Left lung (tissue), 4 donors: ENCODE measurements at regions not wholly inside any gene's neighbourhood (a gene's known extent, or its start where the extent isn't known, plus 50 kb on each side); places are given as distances from the start of the nearest gene placed in this dataset.
"Not testable (repeated sequence)": the region's sequence is repeated elsewhere in the genome, so short reads cannot be mapped to it uniquely, and the experiment has no call there.

Experiments
- ATAC-seq: fragments of 200-7000 bp; cut with Tn5 transposase; one replicate; pipeline ENCODE4 v1.9.1; 2020; ENCODE audit warnings: moderate library complexity
- DNase-seq, 4 donors: peaks; one replicate each; pipeline ENCODE4 v3.0.0-alpha.2; 2013 to 2020
- H3K27ac ChIP-seq, 2 donors: fragments of 200-600 bp; sonication (generic) in 1 of 2; one replicate each; pipeline versions ENCODE4 v1.5.0 to v1.8.0; 2020 to 2021
- H3K27me3 ChIP-seq, 2 donors: fragments of 200-600 bp; sonication (generic) in 1 of 2; one replicate each; pipeline versions ENCODE4 v1.5.0 to v1.8.0; 2020 to 2021
- H3K36me3 ChIP-seq, 2 donors: fragments of 200-600 bp; sonication (generic) in 1 of 2; one replicate each; pipeline versions ENCODE4 v1.5.0 to v1.8.0; 2020 to 2021
- H3K4me1 ChIP-seq, 2 donors: fragments of 200-600 bp; one replicate each; pipeline ENCODE4 v1.8.0; 2021
- H3K4me3 ChIP-seq, 2 donors: fragments of 200-600 bp; sonication (generic) in 1 of 2; one replicate each; pipeline versions ENCODE4 v1.5.0 to v1.8.0; 2020 to 2021; ENCODE audit warnings: mild to moderate bottlenecking in 1 of 2
- H3K9me3 ChIP-seq, 2 donors: fragments of 200-600 bp; sonication (generic) in 1 of 2; one replicate each; pipeline versions ENCODE4 v1.5.0 to v1.8.0; 2020 to 2021
- intact Hi-C, 2 donors: fragments of 100-400 bp; cut with DNase I; formaldehyde crosslinking; loops; one replicate each; pipeline versions ENCODE4 v1.11.2 to v1.14.2; 2022
- TF ChIP-seq, protein P1 (sequence below), 2 donors: fragments of 200-600 bp; sonication (generic) in 1 of 2; IDR thresholded peaks; one replicate each; pipeline versions ENCODE4 v1.5.0 to v1.8.0; 2021; ENCODE audit warnings: antibody characterized with exemption in 2 of 2
- donor health status: DM: no; HTN: yes; CAD: no.
- donor health status: DM: no; HTN: no; CAD: no.

DNA sequence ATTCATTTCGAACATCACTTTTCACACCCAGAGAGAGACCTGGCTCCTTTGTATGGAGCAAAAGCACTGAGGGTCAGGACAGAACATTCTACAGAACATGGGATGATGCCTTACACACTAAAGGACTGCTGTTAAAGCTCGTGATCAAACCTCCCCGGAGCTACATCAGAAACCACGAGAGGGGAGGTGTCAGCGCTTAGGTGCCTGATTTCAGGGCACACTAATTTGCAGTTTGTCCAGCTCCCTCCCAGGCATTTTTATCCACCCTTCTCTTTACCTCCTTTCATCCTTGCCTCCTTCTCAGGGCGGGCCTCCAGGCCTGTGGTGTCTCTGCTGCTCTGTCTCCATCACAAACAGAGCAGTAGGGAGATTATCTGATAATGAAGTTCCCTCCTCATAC is 127.5 kb downstream of the VPREB1 start:
- H3K27ac ChIP-seq = no peak overlapping the region
- no peaks in the 10 kb centered on the region for H3K9me3 ChIP-seq
- peaks cover 0 to 23% of the 10 kb centered on the region in 2 donors for H3K27me3 ChIP-seq
- TF ChIP-seq, protein P1, sequence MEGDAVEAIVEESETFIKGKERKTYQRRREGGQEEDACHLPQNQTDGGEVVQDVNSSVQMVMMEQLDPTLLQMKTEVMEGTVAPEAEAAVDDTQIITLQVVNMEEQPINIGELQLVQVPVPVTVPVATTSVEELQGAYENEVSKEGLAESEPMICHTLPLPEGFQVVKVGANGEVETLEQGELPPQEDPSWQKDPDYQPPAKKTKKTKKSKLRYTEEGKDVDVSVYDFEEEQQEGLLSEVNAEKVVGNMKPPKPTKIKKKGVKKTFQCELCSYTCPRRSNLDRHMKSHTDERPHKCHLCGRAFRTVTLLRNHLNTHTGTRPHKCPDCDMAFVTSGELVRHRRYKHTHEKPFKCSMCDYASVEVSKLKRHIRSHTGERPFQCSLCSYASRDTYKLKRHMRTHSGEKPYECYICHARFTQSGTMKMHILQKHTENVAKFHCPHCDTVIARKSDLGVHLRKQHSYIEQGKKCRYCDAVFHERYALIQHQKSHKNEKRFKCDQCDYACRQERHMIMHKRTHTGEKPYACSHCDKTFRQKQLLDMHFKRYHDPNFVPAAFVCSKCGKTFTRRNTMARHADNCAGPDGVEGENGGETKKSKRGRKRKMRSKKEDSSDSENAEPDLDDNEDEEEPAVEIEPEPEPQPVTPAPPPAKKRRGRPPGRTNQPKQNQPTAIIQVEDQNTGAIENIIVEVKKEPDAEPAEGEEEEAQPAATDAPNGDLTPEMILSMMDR (IDR thresholded peaks at IDR 0.05) = no peak
- H3K4me1 ChIP-seq = no peaks in the 10 kb centered on the region
- no peak for DNase-seq
- ATAC-seq = no peak
- H3K36me3 ChIP-seq = no peaks in the 10 kb centered on the region
- no peak overlapping the region for H3K4me3 ChIP-seq
- intact Hi-C loops = no loop called here

DNA sequence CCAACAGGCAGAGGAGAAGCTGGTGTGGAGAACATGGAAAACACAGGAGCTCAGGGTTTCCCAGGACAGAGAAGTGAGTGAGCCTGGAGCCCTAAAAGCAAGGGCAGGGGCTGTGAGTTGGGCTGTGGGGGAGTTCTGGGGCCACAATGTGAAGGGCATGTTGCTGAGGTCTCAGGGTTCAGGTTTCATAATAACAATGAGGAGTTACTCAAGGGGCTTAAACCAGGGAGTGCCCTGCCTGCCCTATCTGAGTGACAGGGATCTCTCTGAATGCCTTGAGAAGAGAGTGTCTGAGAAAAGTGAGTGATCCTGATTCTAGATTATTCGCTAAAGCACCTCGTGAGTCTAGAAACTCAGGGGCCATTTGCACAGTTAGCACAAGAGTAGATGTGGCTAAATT is 129.6 kb downstream of the VPREB1 start:
- DNase-seq = no peak
- intact Hi-C loops = no loop called here
- H3K4me3 ChIP-seq = no peak overlapping the region
- no peak overlapping the region for H3K27ac ChIP-seq
- TF ChIP-seq, protein P1 (IDR thresholded peaks at IDR 0.05) = no peak
- ATAC-seq = no peak
- peaks cover 0 to 24% of the 10 kb centered on the region in 2 donors for H3K27me3 ChIP-seq
- no peaks in the 10 kb centered on the region for H3K9me3 ChIP-seq
- H3K36me3 ChIP-seq = no peaks in the 10 kb centered on the region
- no peaks in the 10 kb centered on the region for H3K4me1 ChIP-seq

DNA sequence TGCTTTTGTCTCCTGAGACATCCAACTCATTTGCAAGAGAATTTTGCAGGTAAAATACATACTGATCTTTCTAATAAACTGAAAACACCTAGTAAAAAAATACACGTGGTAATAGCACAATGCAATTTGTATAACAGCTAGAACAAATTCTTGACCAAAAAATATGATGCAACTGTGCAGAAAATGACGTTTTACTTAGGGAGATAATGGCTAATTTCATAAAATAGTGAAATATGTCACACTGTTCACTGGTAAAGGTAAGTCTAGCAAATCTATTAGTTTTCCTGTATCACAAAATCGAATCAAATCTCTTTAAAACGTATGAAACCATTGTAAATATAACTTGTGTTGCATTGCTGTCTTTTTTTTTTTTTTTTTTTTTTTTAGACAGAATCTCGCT is 130.0 kb downstream of the VPREB1 start:
- H3K27me3 ChIP-seq = peaks cover 0 to 24% of the 10 kb centered on the region in 2 donors
- intact Hi-C loops = no loop called here
- H3K4me3 ChIP-seq = no peak overlapping the region
- DNase-seq (no peak), ATAC-seq (no peak)
- H3K27ac ChIP-seq = no peak overlapping the region
- no peaks in the 10 kb centered on the region for H3K9me3 ChIP-seq
- no peaks in the 10 kb centered on the region for H3K4me1 ChIP-seq
- no peaks in the 10 kb centered on the region for H3K36me3 ChIP-seq
- TF ChIP-seq, protein P1 (IDR thresholded peaks at IDR 0.05) = no peak

DNA sequence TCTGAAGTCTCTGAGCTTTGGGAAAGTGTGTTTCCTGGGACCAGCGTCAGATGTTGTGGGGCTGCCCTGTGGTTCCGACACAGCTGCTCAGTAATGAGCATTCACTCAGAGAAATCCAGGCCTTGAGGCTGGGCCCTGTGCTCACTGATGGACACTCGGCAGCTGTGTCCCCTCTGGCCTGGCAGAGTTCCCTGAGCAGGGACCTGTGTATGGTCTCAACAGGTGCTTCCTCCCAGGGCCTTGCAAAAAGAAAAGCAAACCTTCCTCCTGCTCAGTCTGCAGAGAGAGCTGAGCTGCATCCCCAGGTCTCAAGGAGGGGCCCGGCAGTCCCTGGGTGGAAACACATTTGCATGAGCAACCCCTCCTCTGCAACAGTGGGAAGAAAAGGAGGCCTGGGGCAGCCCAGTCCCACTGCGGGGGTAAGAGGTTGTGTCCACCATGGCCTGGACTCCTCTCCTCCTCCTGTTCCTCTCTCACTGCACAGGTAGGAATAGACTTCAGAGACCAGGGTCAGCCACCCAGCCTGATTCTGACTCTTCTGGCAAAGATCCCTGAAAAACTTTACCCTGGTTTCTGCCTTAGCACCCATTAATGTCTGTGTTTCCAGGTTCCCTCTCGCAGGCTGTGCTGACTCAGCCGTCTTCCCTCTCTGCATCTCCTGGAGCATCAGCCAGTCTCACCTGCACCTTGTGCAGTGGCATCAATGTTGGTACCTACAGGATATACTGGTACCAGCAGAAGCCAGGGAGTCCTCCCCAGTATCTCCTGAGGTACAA is 131.2 kb downstream of the VPREB1 start:
- no peaks in the 10 kb centered on the region for H3K4me1 ChIP-seq
- H3K9me3 ChIP-seq = no peaks in the 10 kb centered on the region
- intact Hi-C loops = no loop called here
- TF ChIP-seq, protein P1 (IDR thresholded peaks at IDR 0.05) = no peak
- peaks cover 0 to 33% of the 10 kb centered on the region in 2 donors for H3K27me3 ChIP-seq
- no peaks in the 10 kb centered on the region for H3K36me3 ChIP-seq
- H3K27ac ChIP-seq = no peak overlapping the region
- H3K4me3 ChIP-seq = no peak overlapping the region
- no peak for ATAC-seq
- no peak for DNase-seq

DNA sequence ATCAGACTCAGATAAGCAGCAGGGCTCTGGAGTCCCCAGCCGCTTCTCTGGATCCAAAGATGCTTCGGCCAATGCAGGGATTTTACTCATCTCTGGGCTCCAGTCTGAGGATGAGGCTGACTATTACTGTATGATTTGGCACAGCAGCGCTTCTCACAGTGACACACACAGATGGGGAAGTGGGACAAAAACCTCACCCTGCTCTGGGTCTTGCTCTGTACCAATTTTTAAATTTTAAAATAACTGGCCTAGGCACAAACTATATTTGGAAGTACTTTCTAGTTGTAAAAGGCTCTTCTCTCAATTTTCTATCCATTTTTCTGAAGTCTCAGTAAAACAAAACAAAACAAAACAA is 131.7 kb downstream of the VPREB1 start:
- no peaks in the 10 kb centered on the region for H3K9me3 ChIP-seq
- H3K4me1 ChIP-seq = no peaks in the 10 kb centered on the region
- no peak overlapping the region for H3K27ac ChIP-seq
- H3K4me3 ChIP-seq = no peak overlapping the region
- DNase-seq (no peak), ATAC-seq (no peak)
- peaks cover 0 to 34% of the 10 kb centered on the region in 2 donors for H3K27me3 ChIP-seq
- no peaks in the 10 kb centered on the region for H3K36me3 ChIP-seq
- intact Hi-C loops = no loop called here
- TF ChIP-seq, protein P1 (IDR thresholded peaks at IDR 0.05) = no peak

DNA sequence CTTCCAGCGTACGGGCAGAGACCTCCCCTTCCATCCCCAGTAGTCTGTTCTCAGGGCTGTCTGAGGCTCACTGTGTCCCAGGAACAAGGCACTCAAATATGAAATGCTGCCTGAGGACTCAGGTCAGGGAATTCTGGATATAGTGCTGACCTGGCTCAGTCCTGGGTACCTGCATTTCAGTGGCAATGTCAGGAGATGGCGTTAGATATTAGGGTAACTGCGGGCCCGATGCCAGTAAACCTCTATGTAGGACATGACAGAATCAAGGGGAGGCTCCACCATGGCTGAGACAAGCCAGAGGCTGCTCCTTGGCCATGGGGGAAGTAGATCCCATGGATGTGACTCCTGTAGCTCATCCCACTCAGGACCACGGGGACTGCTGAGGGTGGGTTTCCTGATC is 131.7 kb downstream of the ZNF280B start:
- intact Hi-C loops, ATAC-seq, H3K36me3 ChIP-seq, H3K4me1 ChIP-seq, H3K27ac ChIP-seq, DNase-seq, H3K4me3 ChIP-seq, H3K9me3 ChIP-seq: not testable (repeated sequence)
- H3K27me3 ChIP-seq = peaks cover 0 to 37% of the 10 kb centered on the region in 2 donors
